K562 (cell line): ENCODE measurements at regions not wholly inside any gene's neighbourhood (a gene's known extent, or its start where the extent isn't known, plus 50 kb on each side); places are given as distances from the start of the nearest gene placed in this dataset.

Source experiments
- ATAC-seq: fragments of 200-7000 bp; cut with Tn5 transposase; 3 replicates; pipeline ENCODE4 v1.9.1; 2020; ENCODE audit warnings: moderate library complexity
- BruUV-seq: library from RNA; stranded (reverse); fragments of 400-500 nt; replicated peaks from 2 replicates; lab custom pipeline; 2021; lab: Mats Ljungman, UMichigan
- CTCF ChIA-PET: fragments of 300-600 bp; formaldehyde crosslinking; extraction: SDS; loops from one replicate; lab custom pipeline; 2021; ENCODE audit warnings: low intra/inter-chr PET ratio; lab: Yijun Ruan, JAX
- POLR2A ChIA-PET: fragments of 300-600, 350-650 bp; sonication (Branson Sonifier 250); formaldehyde crosslinking; extraction: SDS; loops from one replicate; lab custom pipeline; 2021; ENCODE audit warnings: antibody characterized with exemption, inconsistent platforms; lab: Yijun Ruan, JAX
- DNase-seq, 4 experiments: peaks; one replicate each; pipeline versions ENCODE4 v3.0.0 to v3.0.0-alpha.2; 2011 to 2018; ENCODE audit warnings: low spot score in 3 of 4, mixed read lengths in 3 of 4; ENCODE audit errors: extremely low read depth in 1 of 4
- FAIRE-seq: peaks from 2 replicates; lab custom pipeline; 2011; peaks lifted over from hg19 to GRCh38; lab: Jason Lieb, UNC
- H2AFZ ChIP-seq: 2 replicates; pipeline ENCODE4 v1.6.0; 2011; ENCODE audit warnings: low read depth, low read length, control low read depth, inconsistent platforms
- H3K27ac ChIP-seq: fragments of 200-600 bp; 3 replicates; pipeline ENCODE4 v1.8.0; 2011; ENCODE audit warnings: low read depth, mild to moderate bottlenecking, control low read depth, inconsistent platforms, low read length, moderate library complexity, mixed read lengths; ENCODE audit errors: extremely low read depth
- H3K27me3 ChIP-seq, 2 experiments: fragments of 300-600 bp in 1 of 2; 2 replicates in 1 of 2; 3 replicates in 1 of 2; pipeline versions ENCODE4 v1.6.0 to v1.8.0; 2011; ENCODE audit warnings: inconsistent platforms in 2 of 2, low read length in 2 of 2, mild to moderate bottlenecking in 1 of 2, mixed read lengths in 1 of 2, moderate library complexity in 1 of 2; ENCODE audit not compliant: control insufficient read depth in 2 of 2, insufficient read depth in 2 of 2
- H3K36me3 ChIP-seq: fragments of 300-600 bp; 3 replicates; pipeline ENCODE4 v1.8.0; 2011; ENCODE audit warnings: mild to moderate bottlenecking, low read length, inconsistent platforms; ENCODE audit not compliant: control insufficient read depth, insufficient read depth
- H3K4me1 ChIP-seq, 2 experiments: fragments of 200-600 bp in 1 of 2; replicated peaks in 1 of 2; 2 replicates in 1 of 2; 3 replicates in 1 of 2; pipeline versions ENCODE4 v1.5.1 to v1.8.0; 2011; ENCODE audit warnings: inconsistent platforms in 2 of 2, low read length in 2 of 2, mild to moderate bottlenecking in 1 of 2, mixed read lengths in 1 of 2, moderate library complexity in 1 of 2; ENCODE audit not compliant: control insufficient read depth in 2 of 2, insufficient read depth in 2 of 2
- H3K4me2 ChIP-seq: 2 replicates; pipeline ENCODE4 v1.6.1; 2011; ENCODE audit warnings: low read length, control low read depth, inconsistent platforms, mixed read lengths; ENCODE audit not compliant: insufficient read depth
- H3K4me3 ChIP-seq: fragments of 200-600 bp; sonication (generic), shearing (Covaris generic); 2 replicates; pipeline ENCODE4 v1.5.1; 2016; ENCODE audit warnings: control low read depth, inconsistent platforms
- H3K79me2 ChIP-seq: fragments of 200-600 bp; 3 replicates; pipeline ENCODE4 v1.8.0; 2011; ENCODE audit warnings: low read length, inconsistent platforms; ENCODE audit not compliant: control insufficient read depth, insufficient read depth
- H3K9ac ChIP-seq, 2 experiments: 2 replicates each; pipeline versions ENCODE4 v1.6.0 to v1.6.1; 2011; ENCODE audit warnings: low read depth in 2 of 2, low read length in 2 of 2, control low read depth in 1 of 2, inconsistent platforms in 1 of 2, mild to moderate bottlenecking in 1 of 2, mixed read lengths in 1 of 2; ENCODE audit not compliant: insufficient read depth in 1 of 2
- H3K9me1 ChIP-seq: one replicate; pipeline ENCODE4 v1.6.0; 2011; ENCODE audit warnings: inconsistent platforms, mild to moderate bottlenecking, low read length, moderate library complexity; ENCODE audit not compliant: control insufficient read depth, insufficient read depth
- H3K9me3 ChIP-seq: replicated peaks from 2 replicates; pipeline ENCODE4 v1.5.1; 2011; ENCODE audit warnings: low read depth, low read length, inconsistent platforms; ENCODE audit not compliant: control insufficient read depth, insufficient read depth
- H4K20me1 ChIP-seq: replicated peaks from 2 replicates; pipeline ENCODE4 v1.6.1; 2011; ENCODE audit warnings: low read length, inconsistent platforms, mixed read lengths; ENCODE audit not compliant: control insufficient read depth, insufficient read depth
- BRF2 ChIP-seq: IDR thresholded peaks from 3 replicates; pipeline ENCODE4 v1.6.1; 2011; ENCODE audit warnings: borderline replicate concordance, mild to moderate bottlenecking; ENCODE audit not compliant: insufficient read length, insufficient read depth
- FIP1L1 ChIP-seq: fragments of 200-400 bp; formaldehyde crosslinking; IDR thresholded peaks from 2 replicates; pipeline ENCODE4 v1.6.1; 2018; ENCODE audit warnings: mild to moderate bottlenecking, low read depth, low read length; ENCODE audit not compliant: poor library complexity, severe bottlenecking
- L3MBTL2 ChIP-seq: fragments of 450-650 bp; IDR thresholded peaks from 2 replicates; pipeline ENCODE4 v1.6.1; 2016; ENCODE audit warnings: mild to moderate bottlenecking, moderate library complexity
- MECOM ChIP-seq: fragments of 250-450 bp; sonication (Bioruptor Pico); IDR thresholded peaks from 2 replicates; pipeline ENCODE4 v1.8.0; 2022; ENCODE audit warnings: inconsistent platforms
- MEIS2 ChIP-seq: fragments of 450-650 bp; IDR thresholded peaks from 2 replicates; pipeline ENCODE4 v1.6.1; 2014; ENCODE audit warnings: mild to moderate bottlenecking; ENCODE audit not compliant: partially characterized antibody
- RCOR1 ChIP-seq, 2 experiments: IDR thresholded peaks; 2 replicates each; pipeline ENCODE4 v1.6.1; 2012; ENCODE audit warnings: low read depth in 2 of 2, low read length in 2 of 2, borderline replicate concordance in 1 of 2, improper control_type of control experiment in 1 of 2
- TSHZ1 ChIP-seq: fragments of 250-450 bp; sonication (Bioruptor Pico); IDR thresholded peaks from 2 replicates; pipeline ENCODE4 v1.4.0; 2020; ENCODE audit warnings: mild to moderate bottlenecking, moderate library complexity
- ZNF347 ChIP-seq: fragments of 450-650 bp; formaldehyde crosslinking; IDR thresholded peaks from 2 replicates; pipeline ENCODE4 v1.4.0; 2020; ENCODE audit warnings: low read depth, mild to moderate bottlenecking, moderate library complexity
- ZNF518B ChIP-seq: fragments of 250-450 bp; sonication (Bioruptor Pico); IDR thresholded peaks from 2 replicates; pipeline ENCODE4 v1.5.0; 2021; ENCODE audit warnings: mild to moderate bottlenecking, moderate library complexity
- WGBS: fragments of 100-300 bp; shearing (Covaris generic); methylation state at CpG from one replicate; pipeline ENCODE4 v1.1.6; 2016; ENCODE audit warnings: low coverage, mixed read lengths; ENCODE audit not compliant: insufficient coverage; ENCODE audit errors: missing lambda C conversion rate; 5-methylcytosine and 5-hydroxymethylcytosine counted together
- in situ Hi-C: fragments of 300-500 bp; cut with MboI; formaldehyde crosslinking; loops from 4 replicates; pipeline ENCODE4 v1.15.0; 2018; ENCODE audit warnings: inconsistent platforms, mixed read lengths
- intact Hi-C: fragments of 100-400 bp; cut with micrococcal nuclease; formaldehyde crosslinking; loops from 2 replicates; pipeline ENCODE4 v1.14.2; 2022

- no peak overlapping the region for H3K9ac ChIP-seq
- no peaks in the 10 kb centered on the region for H3K36me3 ChIP-seq
- H3K79me2 ChIP-seq: no peaks in the 10 kb centered on the region
- WGBS: 0% methylated on average over 2 of the region's 2 CpGs
- no peak for TF ChIP-seq MECOM
- TF ChIP-seq FIP1L1: no peak
- no peak for TF ChIP-seq ZNF518B (CRISPR knock-in tag)
- no peak for TF ChIP-seq MEIS2
- no peak for TF ChIP-seq BRF2
- no peak for TF ChIP-seq ZNF347 (CRISPR knock-in tag)
- no peak for TF ChIP-seq L3MBTL2
- TF ChIP-seq TSHZ1 (CRISPR knock-in tag): no peak
- no peak for TF ChIP-seq RCOR1 (IDR thresholded peaks at IDR 0.05; ENCODE audit: borderline replicate concordance in 1 of 2, low read depth in 2 of 2, low read length in 2 of 2)
- no peaks in the 10 kb centered on the region; the same call in 1 of the 2 replicates for H3K9me3 ChIP-seq
- DNase-seq: no peak
- H3K4me2 ChIP-seq: no peak overlapping the region
- BruUV-seq: no TSS peak
- no peak for FAIRE-seq
- H3K27me3 ChIP-seq: no peaks in the 10 kb centered on the region
- H3K9me1 ChIP-seq: no peaks in the 10 kb centered on the region
- H2AFZ ChIP-seq: no peak overlapping the region
- ChIA-PET CTCF (no interaction called here), POLR2A (no interaction called here)
- ATAC-seq: no peak
- H4K20me1 ChIP-seq: no peaks in the 10 kb centered on the region
- H3K4me1 ChIP-seq: no peaks in the 10 kb centered on the region
- no peak overlapping the region for H3K4me3 ChIP-seq
- intact Hi-C loops (no loop called here), in situ Hi-C loops (no loop called here)
- H3K27ac ChIP-seq: no peak overlapping the region
These were observed 195.1 kb upstream of the NR5A2 start for GRCh38 chr1:199832451-199832850.
